ENCODE measurements at regions not wholly inside any gene's neighbourhood (a gene's known extent, or its start where the extent isn't known, plus 50 kb on each side); places are given as distances from the start of the nearest gene placed in this dataset.

DNA sequence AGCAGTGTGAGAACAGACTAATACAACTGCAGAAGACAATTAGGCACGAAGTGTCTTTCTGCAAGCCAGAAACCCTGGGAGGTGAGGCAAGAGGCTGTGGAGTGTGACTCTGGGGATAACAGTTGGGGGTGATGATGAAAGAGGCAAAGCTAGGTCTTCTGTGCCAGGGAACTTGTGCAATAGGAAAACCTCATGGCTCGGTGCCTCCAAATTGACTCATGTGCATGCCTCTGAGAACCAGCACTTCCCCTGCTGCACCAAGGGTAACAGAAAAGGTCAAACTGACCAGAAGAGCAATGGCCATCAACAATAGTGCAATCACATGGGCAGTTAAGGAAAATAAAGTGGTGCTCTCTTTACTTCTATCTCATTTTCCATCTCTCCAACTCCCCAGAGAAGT is 136.4 kb downstream of the SCG2 start (continued):
- no peak for TF ChIP-seq FOSL1 (IDR thresholded peaks at IDR 0.05; ENCODE audit: insufficient read depth, low read depth, low read length)

GRCh38 chr2:223467196-223467595 is 135.0 kb downstream of the SCG2 start:
- Histone ChIP-seq H4K5ac (ENCODE audit: insufficient read length, low read depth, low read length) (no peak overlapping the region), H2AFZ (ENCODE audit: low read length) (no peak overlapping the region), H3K9ac (replicated peaks in 1 of 4; ENCODE audit: extremely low read depth in 1 of 4, low read depth in 3 of 4, low read length in 3 of 4) (no peak overlapping the region), H3K79me1 (ENCODE audit: low read depth, low read length) (no peaks in the 10 kb centered on the region), H2BK12ac (ENCODE audit: low read depth, low read length) (no peak overlapping the region), H4K8ac (ENCODE audit: extremely low read depth, insufficient read depth, low read length) (no peak overlapping the region), H3K18ac (ENCODE audit: extremely low read depth, low read length) (no peak overlapping the region), H3K9me3 (ENCODE audit: insufficient read depth in 2 of 2, low read depth in 1 of 2, low read length in 1 of 2) (no peaks in the 10 kb centered on the region), H3K27me3 (replicated peaks in 1 of 4; ENCODE audit: control insufficient read depth in 3 of 4, extremely low read depth in 1 of 4, insufficient read depth in 3 of 4, low read length in 3 of 4) (no peaks in the 10 kb centered on the region), H3K56ac (replicated peaks; ENCODE audit: insufficient read length, low read depth, low read length) (no peak overlapping the region), H2AK5ac (ENCODE audit: low read depth, low read length) (no peak overlapping the region), H3K23ac (ENCODE audit: insufficient read length) (no peak overlapping the region), H3K4me3 (ENCODE audit: extremely low read depth in 1 of 4, insufficient read depth in 2 of 4, low read depth in 3 of 4, low read length in 4 of 4) (no peak overlapping the region), H2BK20ac (ENCODE audit: low read length) (no peak overlapping the region), H3K14ac (ENCODE audit: insufficient read length) (no peak overlapping the region), H3K4ac (replicated peaks; ENCODE audit: insufficient read length, low read depth, low read length) (no peak overlapping the region), H3K23me2 (ENCODE audit: low read depth, low read length) (no peaks in the 10 kb centered on the region), H2BK120ac (replicated peaks; ENCODE audit: low read depth, low read length) (no peak overlapping the region), H4K91ac (replicated peaks; ENCODE audit: insufficient read length, low read length) (no peak overlapping the region), H3K4me1 (replicated peaks in 1 of 4; ENCODE audit: control insufficient read depth in 3 of 4, insufficient read depth in 4 of 4, low read length in 3 of 4) (no peaks in the 10 kb centered on the region), H4K20me1 (replicated peaks in 1 of 2; ENCODE audit: control insufficient read depth in 1 of 2, insufficient read depth in 2 of 2, low read length in 2 of 2) (no peaks in the 10 kb centered on the region), H3K27ac (ENCODE audit: low read depth, low read length) (no peak overlapping the region), H2BK5ac (ENCODE audit: low read depth, low read length) (no peak overlapping the region), H2BK15ac (ENCODE audit: low read length) (no peak overlapping the region), H3K4me2 (ENCODE audit: insufficient read depth in 1 of 2, low read depth in 2 of 2, low read length in 2 of 2) (no peak overlapping the region), H3K36me3 (ENCODE audit: control insufficient read depth in 2 of 4, insufficient read depth in 4 of 4, low read length in 3 of 4) (no peaks in the 10 kb centered on the region), H3K79me2 (ENCODE audit: control insufficient read depth in 1 of 2, insufficient read depth in 2 of 2, low read length in 2 of 2) (no peaks in the 10 kb centered on the region)
- TF ChIP-seq RAD21 (IDR thresholded peaks at IDR 0.05 in 1 of 2, conservative IDR thresholded peaks at IDR 0.05 in 1 of 2; ENCODE audit: low read depth in 2 of 2, low read length in 2 of 2) = no peak
- TF ChIP-seq CHD1 (IDR thresholded peaks at IDR 0.05; ENCODE audit: low read depth, low read length) = no peak
- TF ChIP-seq RBBP5 (IDR thresholded peaks at IDR 0.05; ENCODE audit: borderline replicate concordance, low read depth, low read length) = no peak
- TF ChIP-seq TAF1 (IDR thresholded peaks at IDR 0.05; ENCODE audit: low read depth, low read length) = no peak
- TF ChIP-seq KDM5A (IDR thresholded peaks at IDR 0.05; ENCODE audit: low read length) = no peak
- no peak for TF ChIP-seq SAP30 (IDR thresholded peaks at IDR 0.05; ENCODE audit: insufficient read depth, insufficient replicate concordance, low read length)
- TF ChIP-seq SP1 (IDR thresholded peaks at IDR 0.05; ENCODE audit: low read depth, low read length) = no peak
- TF ChIP-seq SIX5 (IDR thresholded peaks at IDR 0.05; ENCODE audit: low read depth, low read length) = no peak
- ChIA-PET POLR2A (ENCODE audit: partially characterized antibody) (no interaction called here), CTCF (ENCODE audit: partially characterized antibody) (interaction anchor here (1.0 to 1.3 kb wide), 2 partner anchors 28 to 75 kb away, joined by 3 read pairs; no protein-coding TSS in a partner anchor)
- 57% methylated on average over 2 of the region's 2 CpGs; no CpG with 5 or more reads in 1 of the 2 experiments for WGBS, 2 experiments (ENCODE audit: extremely low coverage in 1 of 2, insufficient coverage in 1 of 2, insufficient read length in 1 of 2, insufficient replicate concordance in 2 of 2, low coverage in 1 of 2, low lambda C conversion rate in 2 of 2, missing lambda C conversion rate in 1 of 2)
- FAIRE-seq (no peak), DNase-seq (ENCODE audit: low read depth in 1 of 2, low spot score in 2 of 2) (no peak)

Measured in H1 (cell line).